ENCODE measurements at regions not wholly inside any gene's neighbourhood (a gene's known extent, or its start where the extent isn't known, plus 50 kb on each side); places are given as distances from the start of the nearest gene placed in this dataset.

GRCh38 chr12:124457287-124458219 is 109.9 kb downstream of the NCOR2 start:
- DNase-seq = peak; percentile 53

- DNase-seq = peak; percentile 29
Measured at GRCh38 chr12:124456652-124457152, 110.7 kb downstream of the NCOR2 start.

GRCh38 chr12:124456133-124456651 is 111.2 kb downstream of the NCOR2 start:
- no peak for DNase-seq

GRCh38 chr12:124455336-124455735 is 112.1 kb downstream of the NCOR2 start:
- no peak for DNase-seq

- DNase-seq = no peak
Measured at GRCh38 chr12:124454735-124455134, 112.7 kb downstream of the NCOR2 start.

GRCh38 chr12:124454352-124454725 is 113.1 kb downstream of the NCOR2 start:
- no peak for DNase-seq

- DNase-seq = peak; percentile 82
Measured at GRCh38 chr12:124453419-124454351, 113.7 kb downstream of the NCOR2 start.

GRCh38 chr12:124452576-124453331 is 114.7 kb downstream of the NCOR2 start:
- DNase-seq = no peak

GRCh38 chr12:124451637-124452243 is 115.7 kb downstream of the NCOR2 start:
- no peak for DNase-seq

GRCh38 chr12:124451016-124451415 is 116.4 kb downstream of the NCOR2 start:
- DNase-seq = no peak

- DNase-seq = no peak
Measured at GRCh38 chr12:124450376-124450750, 117.0 kb downstream of the NCOR2 start.

GRCh38 chr12:124449623-124450375 is 117.6 kb downstream of the NCOR2 start:
- DNase-seq = no peak

- no peak for DNase-seq
Measured at GRCh38 chr12:124448955-124449622, 118.3 kb downstream of the NCOR2 start.

- DNase-seq = no peak
Measured at GRCh38 chr12:124448241-124448954, 119.0 kb downstream of the NCOR2 start.

GRCh38 chr12:124446364-124446763 is 121.0 kb downstream of the NCOR2 start:
- no peak for DNase-seq

GRCh38 chr12:124445826-124446225 is 121.6 kb downstream of the NCOR2 start:
- DNase-seq = no peak

- DNase-seq = no peak
Measured at GRCh38 chr12:124445121-124445718, 122.2 kb downstream of the NCOR2 start.

- no peak for DNase-seq
Measured at GRCh38 chr12:124443931-124444712, 123.3 kb downstream of the NCOR2 start.
